ENCODE measurements at regions not wholly inside any gene's neighbourhood (a gene's known extent, or its start where the extent isn't known, plus 50 kb on each side); places are given as distances from the start of the nearest gene placed in this dataset.
"Not testable (repeated sequence)": the region's sequence is repeated elsewhere in the genome, so short reads cannot be mapped to it uniquely, and the experiment has no call there.

DNA sequence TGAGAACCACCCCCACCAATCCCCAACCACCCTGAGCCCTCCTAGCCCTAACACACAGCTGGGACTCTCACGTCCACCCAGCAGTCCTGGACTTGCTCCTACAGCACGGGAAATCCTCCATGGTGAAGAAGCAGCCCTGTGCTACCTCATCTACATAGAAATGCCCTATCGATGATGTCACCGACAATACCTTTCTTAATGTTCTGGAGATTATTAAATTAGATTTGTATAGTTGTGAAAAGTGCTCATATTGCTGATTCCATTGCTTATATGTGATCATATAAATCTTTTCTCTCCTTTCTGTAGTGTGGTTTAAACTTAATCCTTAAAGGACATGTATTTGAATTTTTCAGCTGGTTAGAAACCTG, 97.1 kb downstream of the PPIAL4G start:
- not testable (repeated sequence) for H3K27me3 ChIP-seq (replicated peaks; ENCODE audit: control insufficient read depth, insufficient read depth, low read length, poor library complexity, severe bottlenecking); H3K4me3 ChIP-seq (ENCODE audit: insufficient read depth, low read depth, low read length, poor library complexity, severe bottlenecking); H3K9me3 ChIP-seq (ENCODE audit: control insufficient read depth, low read length); H3K4me1 ChIP-seq (ENCODE audit: control insufficient read depth, insufficient read depth, low read length, poor library complexity, severe bottlenecking); H3K27ac ChIP-seq (ENCODE audit: insufficient read depth, low read length, poor library complexity, severe bottlenecking); DNase-seq; H3K36me3 ChIP-seq (ENCODE audit: control insufficient read depth, insufficient read depth, low read length)

DNA sequence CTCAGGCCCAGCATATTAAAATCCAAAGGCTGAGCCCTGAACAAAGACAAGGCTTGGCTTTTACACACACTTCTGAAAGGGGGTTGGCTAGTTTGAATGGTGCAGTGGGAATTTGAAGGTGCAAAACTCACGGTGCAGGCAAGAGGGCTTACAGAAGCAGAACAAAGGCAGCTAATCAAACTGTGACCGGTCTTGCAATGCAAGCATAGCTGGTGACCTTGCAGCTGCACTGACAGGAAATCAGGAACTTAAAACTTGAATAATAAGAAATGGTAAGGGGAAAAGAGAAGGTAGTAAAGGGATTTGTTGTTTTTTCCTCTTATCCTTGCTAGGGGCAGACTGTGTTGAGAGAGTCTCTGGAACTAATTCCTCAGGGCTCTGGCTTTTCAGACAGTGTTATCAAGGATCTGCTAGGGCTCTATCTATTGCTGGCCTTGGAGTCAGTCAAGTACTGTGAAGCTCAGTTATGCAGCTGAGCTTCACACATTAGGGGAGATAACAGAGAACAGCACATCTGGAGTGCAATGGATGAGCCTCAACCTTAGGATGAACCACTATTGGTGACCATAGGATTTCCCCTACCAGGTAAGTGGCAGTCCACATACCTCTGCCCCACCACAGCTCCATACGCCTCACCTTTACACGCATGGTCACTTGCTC, 97.6 kb downstream of the PPIAL4G start:
- Histone ChIP-seq H3K36me3 (ENCODE audit: control insufficient read depth, insufficient read depth, low read length) (no peaks in the 10 kb centered on the region), H3K9me3 (ENCODE audit: control insufficient read depth, low read length) (no peaks in the 10 kb centered on the region), H3K4me3 (ENCODE audit: insufficient read depth, low read depth, low read length, poor library complexity, severe bottlenecking) (no peak overlapping the region), H3K27ac (ENCODE audit: insufficient read depth, low read length, poor library complexity, severe bottlenecking) (no peak overlapping the region), H3K27me3 (replicated peaks; ENCODE audit: control insufficient read depth, insufficient read depth, low read length, poor library complexity, severe bottlenecking) (no peaks in the 10 kb centered on the region), H3K4me1 (ENCODE audit: control insufficient read depth, insufficient read depth, low read length, poor library complexity, severe bottlenecking) (peaks cover 8% of the 10 kb centered on the region)
- no peak for DNase-seq

GRCh38 chr1:148383966-148384365, 99.1 kb downstream of the PPIAL4G start:
- H3K4me1 ChIP-seq (ENCODE audit: control insufficient read depth, insufficient read depth, low read length, poor library complexity, severe bottlenecking): peaks cover 8% of the 10 kb centered on the region
- no peaks in the 10 kb centered on the region for H3K9me3 ChIP-seq (ENCODE audit: control insufficient read depth, low read length)
- no peak for DNase-seq
- no peak overlapping the region for H3K4me3 ChIP-seq (ENCODE audit: insufficient read depth, low read depth, low read length, poor library complexity, severe bottlenecking)
- no peaks in the 10 kb centered on the region for H3K36me3 ChIP-seq (ENCODE audit: control insufficient read depth, insufficient read depth, low read length)
- H3K27me3 ChIP-seq (replicated peaks; ENCODE audit: control insufficient read depth, insufficient read depth, low read length, poor library complexity, severe bottlenecking): no peaks in the 10 kb centered on the region
- H3K27ac ChIP-seq (ENCODE audit: insufficient read depth, low read length, poor library complexity, severe bottlenecking): no peak overlapping the region

DNA sequence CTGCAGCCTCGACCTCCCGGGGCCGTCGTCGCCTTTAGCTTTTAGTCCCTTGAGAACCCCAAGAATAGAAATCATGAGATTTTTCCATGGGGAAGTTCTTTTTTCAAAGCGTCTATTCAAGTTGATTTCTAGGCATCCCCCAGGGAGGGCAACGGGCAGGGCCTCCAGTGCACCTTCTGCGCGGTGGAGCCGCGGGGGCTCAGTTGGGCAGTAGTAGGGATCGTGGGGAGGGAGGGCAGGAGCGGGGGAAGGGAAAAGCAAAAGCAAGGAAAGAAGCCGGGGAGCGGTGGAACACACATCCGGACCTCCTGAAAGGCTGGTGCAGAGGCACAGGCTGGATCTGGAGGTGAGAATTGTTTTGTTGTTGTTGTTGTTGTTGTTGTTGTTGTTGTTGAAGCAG, 103.4 kb downstream of the PPIAL4G start:
- Histone ChIP-seq H3K36me3 (ENCODE audit: control insufficient read depth, insufficient read depth, low read length) (no peaks in the 10 kb centered on the region), H3K4me3 (ENCODE audit: insufficient read depth, low read depth, low read length, poor library complexity, severe bottlenecking) (no peak overlapping the region), H3K9me3 (ENCODE audit: control insufficient read depth, low read length) (no peaks in the 10 kb centered on the region), H3K27ac (ENCODE audit: insufficient read depth, low read length, poor library complexity, severe bottlenecking) (no peak overlapping the region), H3K27me3 (replicated peaks; ENCODE audit: control insufficient read depth, insufficient read depth, low read length, poor library complexity, severe bottlenecking) (no peaks in the 10 kb centered on the region), H3K4me1 (ENCODE audit: control insufficient read depth, insufficient read depth, low read length, poor library complexity, severe bottlenecking) (no peaks in the 10 kb centered on the region)
- no peak for DNase-seq

DNA sequence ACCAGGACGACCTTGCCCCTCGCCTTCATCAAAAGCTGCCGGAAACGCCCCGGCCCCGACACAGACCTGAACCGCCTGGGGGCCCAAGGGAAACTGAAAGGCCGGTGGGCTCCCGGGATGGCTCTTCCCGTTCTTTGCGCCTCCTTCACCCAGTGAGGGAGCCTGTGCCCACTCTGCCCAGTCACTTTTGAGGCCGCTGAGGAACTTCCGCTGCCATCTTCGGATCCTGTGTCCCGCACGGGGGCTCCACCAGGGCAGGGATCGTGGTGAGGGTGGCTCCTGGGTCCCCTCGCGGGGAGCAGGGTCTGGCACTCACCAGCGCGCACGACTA, 104.0 kb downstream of the PPIAL4G start:
- no peak overlapping the region for H3K4me3 ChIP-seq (ENCODE audit: insufficient read depth, low read depth, low read length, poor library complexity, severe bottlenecking)
- no peak for DNase-seq

DNA sequence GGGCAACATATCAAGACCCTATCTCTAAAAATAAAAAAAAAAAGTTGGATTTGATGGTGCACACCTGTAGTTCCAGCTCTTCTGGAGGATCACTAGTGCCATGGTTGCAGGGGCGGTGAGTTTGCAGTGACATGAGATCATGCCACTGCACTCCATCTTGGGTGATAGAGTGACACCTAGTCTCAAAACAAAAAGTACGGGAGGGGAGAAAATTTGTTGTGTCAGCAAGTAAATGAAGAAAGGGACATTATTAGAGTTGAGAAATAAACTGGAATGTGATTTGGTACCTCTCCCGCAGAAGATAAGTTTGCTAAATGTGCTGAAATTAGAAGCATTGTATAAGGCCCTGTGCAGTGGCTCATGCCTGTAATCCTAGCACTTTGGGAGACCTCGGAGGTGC, 105.1 kb downstream of the PPIAL4G start:
- not testable (repeated sequence) for DNase-seq; H3K4me3 ChIP-seq (ENCODE audit: insufficient read depth, low read depth, low read length, poor library complexity, severe bottlenecking); H3K27me3 ChIP-seq (replicated peaks; ENCODE audit: control insufficient read depth, insufficient read depth, low read length, poor library complexity, severe bottlenecking); H3K9me3 ChIP-seq (ENCODE audit: control insufficient read depth, low read length); H3K27ac ChIP-seq (ENCODE audit: insufficient read depth, low read length, poor library complexity, severe bottlenecking); H3K36me3 ChIP-seq (ENCODE audit: control insufficient read depth, insufficient read depth, low read length)
- H3K4me1 ChIP-seq (ENCODE audit: control insufficient read depth, insufficient read depth, low read length, poor library complexity, severe bottlenecking): peaks cover 11% of the 10 kb centered on the region

More for the DNA sequence above, 104.0 kb downstream of the PPIAL4G start:
- H3K9me3 ChIP-seq (ENCODE audit: control insufficient read depth, low read length): no peaks in the 10 kb centered on the region
- no peaks in the 10 kb centered on the region for H3K36me3 ChIP-seq (ENCODE audit: control insufficient read depth, insufficient read depth, low read length)
- no peak overlapping the region for H3K27ac ChIP-seq (ENCODE audit: insufficient read depth, low read length, poor library complexity, severe bottlenecking)
- no peaks in the 10 kb centered on the region for H3K27me3 ChIP-seq (replicated peaks; ENCODE audit: control insufficient read depth, insufficient read depth, low read length, poor library complexity, severe bottlenecking)
- H3K4me1 ChIP-seq (ENCODE audit: control insufficient read depth, insufficient read depth, low read length, poor library complexity, severe bottlenecking): peaks cover 2% of the 10 kb centered on the region

- H3K4me3 ChIP-seq (ENCODE audit: insufficient read depth, low read depth, low read length, poor library complexity, severe bottlenecking); H3K9me3 ChIP-seq (ENCODE audit: control insufficient read depth, low read length); DNase-seq; H3K27me3 ChIP-seq (replicated peaks; ENCODE audit: control insufficient read depth, insufficient read depth, low read length, poor library complexity, severe bottlenecking); H3K27ac ChIP-seq (ENCODE audit: insufficient read depth, low read length, poor library complexity, severe bottlenecking); H3K36me3 ChIP-seq (ENCODE audit: control insufficient read depth, insufficient read depth, low read length): not testable (repeated sequence)
- peaks cover 20% of the 10 kb centered on the region for H3K4me1 ChIP-seq (ENCODE audit: control insufficient read depth, insufficient read depth, low read length, poor library complexity, severe bottlenecking)
Measured at GRCh38 chr1:148377045-148377444, 106.1 kb downstream of the PPIAL4G start.

DNA sequence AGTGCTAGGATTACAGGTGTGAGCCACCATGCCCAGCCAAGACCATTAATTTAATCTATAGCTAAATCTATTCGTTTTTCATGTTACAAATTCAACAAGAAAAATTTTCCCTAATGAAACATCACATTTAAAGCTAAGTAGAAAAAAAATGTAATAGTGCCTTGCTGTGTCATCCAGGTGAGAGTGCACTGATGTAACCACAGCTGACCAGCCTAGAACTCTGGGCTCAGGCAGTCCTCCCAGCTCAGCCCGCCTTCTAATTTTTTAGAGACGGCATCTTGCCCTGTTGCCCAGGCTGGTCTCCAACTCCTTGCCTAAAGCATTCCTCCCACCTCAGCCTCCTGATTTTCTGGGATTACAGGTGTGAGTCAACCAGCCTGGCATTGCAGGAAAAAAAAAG, 109.0 kb downstream of the PPIAL4G start:
- H3K4me1 ChIP-seq (ENCODE audit: control insufficient read depth, insufficient read depth, low read length, poor library complexity, severe bottlenecking): peaks cover 31% of the 10 kb centered on the region
- no peak for DNase-seq
- H3K9me3 ChIP-seq (ENCODE audit: control insufficient read depth, low read length): no peaks in the 10 kb centered on the region
- H3K27ac ChIP-seq (ENCODE audit: insufficient read depth, low read length, poor library complexity, severe bottlenecking): peak overlapping the region; percentile 42
- H3K4me3 ChIP-seq (ENCODE audit: insufficient read depth, low read depth, low read length, poor library complexity, severe bottlenecking): no peak overlapping the region
- no peaks in the 10 kb centered on the region for H3K36me3 ChIP-seq (ENCODE audit: control insufficient read depth, insufficient read depth, low read length)
- no peaks in the 10 kb centered on the region for H3K27me3 ChIP-seq (replicated peaks; ENCODE audit: control insufficient read depth, insufficient read depth, low read length, poor library complexity, severe bottlenecking)

DNA sequence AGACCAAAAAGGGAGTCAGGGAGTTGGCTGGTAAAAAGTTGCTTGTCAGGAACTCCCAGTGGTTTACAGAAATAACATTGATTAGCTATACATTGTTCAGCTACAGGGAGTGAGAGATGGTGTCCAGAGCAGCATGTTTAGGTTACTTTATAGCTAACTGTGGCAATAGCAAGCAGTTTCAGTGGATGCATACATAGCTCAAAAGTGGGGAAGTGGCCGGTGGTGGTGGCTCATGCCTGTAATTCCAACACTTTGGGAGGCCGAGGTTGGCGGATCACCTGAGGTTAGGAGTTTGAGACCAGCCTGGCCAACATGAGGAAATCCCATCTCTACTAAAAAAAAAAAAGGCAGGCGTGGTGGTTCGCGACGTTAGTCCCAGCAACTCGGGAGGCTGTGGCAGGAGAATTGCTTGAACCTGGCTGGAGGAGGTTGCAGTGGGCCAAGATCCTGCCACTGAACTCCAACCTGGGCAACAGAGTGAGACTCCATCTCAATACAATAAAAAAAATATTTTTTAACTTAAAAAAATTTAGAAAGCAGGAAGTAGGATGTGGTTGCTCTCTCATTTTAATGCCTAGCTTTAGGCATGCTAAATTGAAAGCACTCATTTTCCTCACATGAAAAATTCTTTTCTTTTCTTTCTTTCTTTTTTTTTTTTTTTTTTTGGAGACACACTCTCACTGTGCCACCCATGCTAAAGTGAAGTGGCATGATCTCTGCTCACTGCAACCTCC, 109.7 kb downstream of the PPIAL4G start:
- Histone ChIP-seq H3K4me3 (ENCODE audit: insufficient read depth, low read depth, low read length, poor library complexity, severe bottlenecking) (no peak overlapping the region), H3K27ac (ENCODE audit: insufficient read depth, low read length, poor library complexity, severe bottlenecking) (peak overlapping the region; percentile 74), H3K4me1 (ENCODE audit: control insufficient read depth, insufficient read depth, low read length, poor library complexity, severe bottlenecking) (peaks cover 31% of the 10 kb centered on the region), H3K27me3 (replicated peaks; ENCODE audit: control insufficient read depth, insufficient read depth, low read length, poor library complexity, severe bottlenecking) (no peaks in the 10 kb centered on the region), H3K9me3 (ENCODE audit: control insufficient read depth, low read length) (no peaks in the 10 kb centered on the region), H3K36me3 (ENCODE audit: control insufficient read depth, insufficient read depth, low read length) (no peaks in the 10 kb centered on the region)
- DNase-seq: no peak

- peak; percentile 29 to 43 (median 32) for DNase-seq
- peak overlapping the region; percentile 74 for H3K27ac ChIP-seq (ENCODE audit: insufficient read depth, low read length, poor library complexity, severe bottlenecking)
Measured at GRCh38 chr1:148372731-148373130, 110.4 kb downstream of the PPIAL4G start.

More at GRCh38 chr1:148372731-148373130, 110.4 kb downstream of the PPIAL4G start:
- H3K4me3 ChIP-seq (ENCODE audit: insufficient read depth, low read depth, low read length, poor library complexity, severe bottlenecking): no peak overlapping the region
- H3K4me1 ChIP-seq (ENCODE audit: control insufficient read depth, insufficient read depth, low read length, poor library complexity, severe bottlenecking): peaks cover 31% of the 10 kb centered on the region
- H3K27me3 ChIP-seq (replicated peaks; ENCODE audit: control insufficient read depth, insufficient read depth, low read length, poor library complexity, severe bottlenecking): no peaks in the 10 kb centered on the region
- no peaks in the 10 kb centered on the region for H3K9me3 ChIP-seq (ENCODE audit: control insufficient read depth, low read length)
- H3K36me3 ChIP-seq (ENCODE audit: control insufficient read depth, insufficient read depth, low read length): no peaks in the 10 kb centered on the region

Data from effector memory CD4-positive, alpha-beta T cell (primary cell).